B cell (primary cell): ENCODE measurements at regions not wholly inside any gene's neighbourhood (a gene's known extent, or its start where the extent isn't known, plus 50 kb on each side); places are given as distances from the start of the nearest gene placed in this dataset.

Experiments used
- ATAC-seq: fragments of 200-7000 bp; cut with Tn5 transposase; one replicate; pipeline ENCODE4 v1.10.0; 2021; ENCODE audit warnings: low read depth, mild to moderate bottlenecking, moderate number of reproducible peaks, moderate library complexity
- CTCF ChIA-PET: fragments of 350-600 bp; sonication (Branson Sonifier 250); formaldehyde crosslinking; loops from one replicate; lab custom pipeline; 2021; ENCODE audit warnings: antibody characterized with exemption, inconsistent platforms; lab: Charles Lee
- POLR2A ChIA-PET: fragments of 350-600 bp; sonication (Branson Sonifier 250); formaldehyde crosslinking; loops from one replicate; lab custom pipeline; 2021; ENCODE audit warnings: antibody characterized with exemption; lab: Charles Lee
- DNase-seq: peaks from one replicate; pipeline ENCODE4 v3.0.0; 2013
- H2AFZ ChIP-seq: 2 replicates; pipeline ENCODE4 v1.6.1; 2012; ENCODE audit warnings: mild to moderate bottlenecking, low read depth, low read length; ENCODE audit not compliant: insufficient read depth, poor library complexity, severe bottlenecking
- H3K27ac ChIP-seq, 2 donors: 1 replicate in 1 of 2; 2 replicates in 1 of 2; pipeline ENCODE4 v1.5.1; 2012 to 2013; ENCODE audit warnings: low read length in 2 of 2, mild to moderate bottlenecking in 2 of 2, moderate library complexity in 1 of 2
- H3K27me3 ChIP-seq, 4 experiments: fragments of 200-600 bp in 1 of 4; sonication (generic) in 1 of 4; replicated peaks in 1 of 4; 1 replicate in 2 of 4; 2 replicates in 2 of 4; pipeline versions ENCODE4 v1.6.1 to v1.7.0; 2013 to 2016; ENCODE audit warnings: low read length in 3 of 4, mild to moderate bottlenecking in 2 of 4, mixed read lengths in 1 of 4, moderate library complexity in 1 of 4; ENCODE audit not compliant: insufficient read depth in 4 of 4, control insufficient read depth in 3 of 4; ENCODE audit errors: control extremely low read depth in 1 of 4
- H3K36me3 ChIP-seq, 2 experiments: replicated peaks in 1 of 2; 1 replicate in 1 of 2; 2 replicates in 1 of 2; pipeline versions ENCODE4 v1.6.1 to v1.7.1; 2013; ENCODE audit warnings: low read length in 1 of 2; ENCODE audit not compliant: insufficient read depth in 2 of 2, control insufficient read depth in 1 of 2; ENCODE audit errors: control extremely low read depth in 1 of 2, extremely low read depth in 1 of 2
- H3K4me1 ChIP-seq, 2 donors: fragments of 200-600 bp in 1 of 2; sonication (generic) in 1 of 2; 1 replicate in 1 of 2; 2 replicates in 1 of 2; pipeline versions ENCODE4 v1.5.1 to v1.6.1; 2013 to 2017; ENCODE audit warnings: low read length in 2 of 2; ENCODE audit not compliant: control insufficient read depth in 2 of 2, insufficient read depth in 2 of 2
- H3K4me2 ChIP-seq: replicated peaks from 2 replicates; pipeline ENCODE3; 2012; ENCODE audit warnings: mild to moderate bottlenecking, low read depth, low read length; ENCODE audit not compliant: poor library complexity, severe bottlenecking
- H3K4me3 ChIP-seq, 5 experiments: fragments of 200-600 bp in 1 of 5; sonication (generic) in 1 of 5; 1 replicate in 3 of 5; 2 replicates in 2 of 5; pipeline versions ENCODE4 v1.5.1 to v1.7.0; 2011 to 2016; ENCODE audit warnings: low read length in 4 of 5, mild to moderate bottlenecking in 4 of 5, low read depth in 2 of 5, control low read depth in 1 of 5, moderate library complexity in 1 of 5; ENCODE audit not compliant: insufficient read depth in 1 of 5; ENCODE audit errors: control extremely low read depth in 1 of 5, extremely low read depth in 1 of 5
- H3K79me2 ChIP-seq: fragments of 200-600 bp; sonication (generic); one replicate; pipeline ENCODE4 v1.6.0; 2016; ENCODE audit warnings: low read length; ENCODE audit not compliant: control insufficient read depth, insufficient read depth
- H3K9ac ChIP-seq: fragments of 200-600 bp; sonication (generic); 2 replicates; pipeline ENCODE4 v1.6.1; 2017; ENCODE audit warnings: mild to moderate bottlenecking, low read length, moderate library complexity
- H3K9me3 ChIP-seq, 3 donors: one replicate each; pipeline versions ENCODE4 v1.6.1 to v1.7.1; 2013; ENCODE audit warnings: low read length in 2 of 3; ENCODE audit not compliant: control insufficient read depth in 2 of 3, insufficient read depth in 1 of 3; ENCODE audit errors: control extremely low read depth in 1 of 3
- H4K20me1 ChIP-seq: 2 replicates; pipeline ENCODE4 v1.6.0; 2012; ENCODE audit warnings: mild to moderate bottlenecking, low read length; ENCODE audit not compliant: insufficient read depth, control insufficient read depth, poor library complexity, severe bottlenecking
- H3K27ac Mint-ChIP-seq: one replicate; pipeline ENCODE4 v1.8.0; 2021; ENCODE audit warnings: mixed read lengths
- H3K27me3 Mint-ChIP-seq: one replicate; pipeline ENCODE4 v1.8.0; 2021; ENCODE audit warnings: mixed read lengths
- H3K4me1 Mint-ChIP-seq: one replicate; pipeline ENCODE4 v1.8.0; 2021; ENCODE audit warnings: mixed read lengths
- H3K4me3 Mint-ChIP-seq: one replicate; pipeline ENCODE4 v1.8.0; 2021; ENCODE audit warnings: mixed read lengths
- H3K9me3 Mint-ChIP-seq: one replicate; pipeline ENCODE4 v1.8.0; 2022; ENCODE audit warnings: mixed read lengths; ENCODE audit not compliant: insufficient read depth
- EZH2 ChIP-seq: IDR thresholded peaks from 2 replicates; pipeline ENCODE4 v1.6.1; 2012; ENCODE audit warnings: borderline replicate concordance, low read depth, mild to moderate bottlenecking, moderate library complexity, low read length; ENCODE audit not compliant: insufficient read depth, poor library complexity, severe bottlenecking
- WGBS: methylation state at CpG from one replicate; pipeline ENCODE4 v1.1.5; 2013; ENCODE audit warnings: missing lambda C conversion rate; ENCODE audit not compliant: insufficient coverage; 5-methylcytosine and 5-hydroxymethylcytosine counted together
- intact Hi-C: fragments of 100-400 bp; cut with micrococcal nuclease; formaldehyde crosslinking; loops from one replicate; pipeline ENCODE4 v1.10.0; 2022
- TF ChIP-seq, protein P1 (sequence below): fragments of 200-600 bp; IDR thresholded peaks from one replicate; pipeline ENCODE4 v1.8.0; 2022; ENCODE audit warnings: antibody characterized with exemption, mild to moderate bottlenecking

DNA sequence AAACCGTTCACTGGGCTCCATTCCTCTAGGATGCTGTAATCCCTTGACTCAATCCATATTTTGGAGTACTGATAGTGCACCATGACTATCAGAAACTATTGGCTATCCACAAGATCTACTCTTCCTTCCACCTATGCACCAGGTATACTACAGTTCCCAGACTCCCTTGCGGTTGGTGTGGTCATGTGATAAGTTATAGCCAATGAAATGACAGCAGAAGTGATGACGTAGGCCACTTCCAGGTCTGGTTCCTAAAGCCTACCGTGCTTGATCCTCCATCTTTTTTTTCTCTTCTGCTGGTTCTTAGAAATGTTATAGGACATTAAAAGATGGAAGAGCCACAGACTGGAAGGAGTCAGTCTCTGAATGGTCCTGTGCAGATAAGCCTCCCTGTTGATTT is 278.8 kb upstream of the C16orf82 start:
- no peak for TF ChIP-seq EZH2
- TF ChIP-seq, protein P1, sequence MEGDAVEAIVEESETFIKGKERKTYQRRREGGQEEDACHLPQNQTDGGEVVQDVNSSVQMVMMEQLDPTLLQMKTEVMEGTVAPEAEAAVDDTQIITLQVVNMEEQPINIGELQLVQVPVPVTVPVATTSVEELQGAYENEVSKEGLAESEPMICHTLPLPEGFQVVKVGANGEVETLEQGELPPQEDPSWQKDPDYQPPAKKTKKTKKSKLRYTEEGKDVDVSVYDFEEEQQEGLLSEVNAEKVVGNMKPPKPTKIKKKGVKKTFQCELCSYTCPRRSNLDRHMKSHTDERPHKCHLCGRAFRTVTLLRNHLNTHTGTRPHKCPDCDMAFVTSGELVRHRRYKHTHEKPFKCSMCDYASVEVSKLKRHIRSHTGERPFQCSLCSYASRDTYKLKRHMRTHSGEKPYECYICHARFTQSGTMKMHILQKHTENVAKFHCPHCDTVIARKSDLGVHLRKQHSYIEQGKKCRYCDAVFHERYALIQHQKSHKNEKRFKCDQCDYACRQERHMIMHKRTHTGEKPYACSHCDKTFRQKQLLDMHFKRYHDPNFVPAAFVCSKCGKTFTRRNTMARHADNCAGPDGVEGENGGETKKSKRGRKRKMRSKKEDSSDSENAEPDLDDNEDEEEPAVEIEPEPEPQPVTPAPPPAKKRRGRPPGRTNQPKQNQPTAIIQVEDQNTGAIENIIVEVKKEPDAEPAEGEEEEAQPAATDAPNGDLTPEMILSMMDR, result no peak
- Mint-ChIP-seq H3K9me3 (peaks cover 3% of the 10 kb centered on the region), H3K27me3 (peaks cover 10% of the 10 kb centered on the region), H3K4me3 (no peak overlapping the region), H3K27ac (no peak overlapping the region), H3K4me1 (no peaks in the 10 kb centered on the region)
- H3K79me2 ChIP-seq, result no peaks in the 10 kb centered on the region
- no peaks in the 10 kb centered on the region for H3K36me3 ChIP-seq
- WGBS, result no CpG with 5 or more reads among the region's 4 CpGs
- peaks cover 0 to 2% (median 0%) of the 10 kb centered on the region in 4 experiments for H3K27me3 ChIP-seq
- no peak overlapping the region for H3K4me2 ChIP-seq
- no peak overlapping the region for H3K9ac ChIP-seq
- POLR2A ChIA-PET, result no interaction called here
- no peak overlapping the region for H3K4me3 ChIP-seq
- H4K20me1 ChIP-seq, result no peaks in the 10 kb centered on the region
- no peak overlapping the region for H2AFZ ChIP-seq
- intact Hi-C loops, result no loop called here
- CTCF ChIA-PET, result no interaction called here
- no peaks in the 10 kb centered on the region for H3K4me1 ChIP-seq
- H3K9me3 ChIP-seq, result peaks cover 0 to 4% (median 0%) of the 10 kb centered on the region in 3 donors
- H3K27ac ChIP-seq, result no peak overlapping the region
- DNase-seq (no peak), ATAC-seq (no peak)

DNA sequence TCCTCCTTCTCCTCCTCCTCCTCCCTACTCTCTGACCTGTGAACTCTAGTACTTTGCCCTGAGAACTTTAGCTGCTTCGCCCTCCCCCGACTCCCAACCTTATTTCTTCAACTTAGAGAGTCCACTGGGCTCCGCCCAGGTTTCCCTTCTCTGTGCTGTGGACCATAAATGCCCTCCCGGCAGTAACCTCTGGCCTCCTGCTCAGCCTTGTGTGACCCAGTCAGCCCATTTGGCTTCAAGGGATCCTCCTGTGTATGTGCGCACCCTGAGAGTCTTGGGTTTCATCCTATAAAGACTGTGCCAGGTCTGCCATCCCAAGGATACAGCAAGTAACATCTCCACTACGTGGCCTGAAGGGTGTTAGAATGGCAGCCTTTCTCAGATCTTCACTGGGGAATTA is 275.6 kb upstream of the C16orf82 start:
- intact Hi-C loops, result no loop called here
- ChIA-PET CTCF (no interaction called here), POLR2A (no interaction called here)
- no peak overlapping the region for H3K4me3 ChIP-seq
- no peak for DNase-seq
- Mint-ChIP-seq H3K4me1 (no peaks in the 10 kb centered on the region), H3K9me3 (peaks cover 3% of the 10 kb centered on the region), H3K27ac (no peak overlapping the region), H3K27me3 (peaks cover 16% of the 10 kb centered on the region), H3K4me3 (no peak overlapping the region)
- 76% methylated on average over 5 of the region's 6 CpGs for WGBS
- H2AFZ ChIP-seq, result no peak overlapping the region
- no peak overlapping the region for H3K4me2 ChIP-seq
- peaks cover 0 to 5% (median 2%) of the 10 kb centered on the region in 4 experiments for H3K27me3 ChIP-seq
- peaks cover 0 to 4% (median 0%) of the 10 kb centered on the region in 3 donors for H3K9me3 ChIP-seq
- H3K27ac ChIP-seq, result no peak overlapping the region
- TF ChIP-seq, protein P1, result no peak
- TF ChIP-seq EZH2, result no peak
- no peak overlapping the region for H3K9ac ChIP-seq
- no peaks in the 10 kb centered on the region for H4K20me1 ChIP-seq
- ATAC-seq, result no peak
- H3K4me1 ChIP-seq, result no peaks in the 10 kb centered on the region
- no peaks in the 10 kb centered on the region for H3K36me3 ChIP-seq
- H3K79me2 ChIP-seq, result no peaks in the 10 kb centered on the region
